ENCODE measurements at regions not wholly inside any gene's neighbourhood (a gene's known extent, or its start where the extent isn't known, plus 50 kb on each side); places are given as distances from the start of the nearest gene placed in this dataset.
A peak's percentile ranks its signal among the peaks of the same experiment; 100 is the strongest.
"Not testable (repeated sequence)": the region's sequence is repeated elsewhere in the genome, so short reads cannot be mapped to it uniquely, and the experiment has no call there.

- DNase-seq (ENCODE audit: low spot score) = no peak
These were observed 92.5 kb upstream of the HMGA2 start for GRCh38 chr12:65731771-65732170.

DNA sequence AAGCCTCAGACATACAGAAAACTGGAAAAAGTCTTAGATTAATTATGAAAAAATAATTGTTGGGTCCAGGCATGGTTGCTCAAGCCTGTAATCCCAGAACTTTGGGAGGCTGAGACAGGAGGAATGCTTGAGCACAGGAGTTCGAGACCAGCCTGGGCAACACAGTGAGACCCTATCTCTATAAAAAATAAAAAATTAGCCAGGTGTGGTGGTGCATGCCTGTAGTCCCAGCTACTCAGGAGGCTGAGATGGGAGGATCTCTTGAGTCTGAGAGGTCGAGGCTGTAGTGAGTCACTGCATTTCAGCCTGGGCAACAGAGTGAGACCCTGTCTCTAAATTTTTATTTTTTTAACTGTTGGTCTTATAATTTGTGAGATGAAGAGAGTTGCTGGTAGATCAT is 90.6 kb upstream of the HMGA2 start:
- not testable (repeated sequence) for DNase-seq (ENCODE audit: low spot score)

GRCh38 chr12:65734226-65734625 is 90.1 kb upstream of the HMGA2 start:
- DNase-seq (ENCODE audit: low spot score) = no peak

DNA sequence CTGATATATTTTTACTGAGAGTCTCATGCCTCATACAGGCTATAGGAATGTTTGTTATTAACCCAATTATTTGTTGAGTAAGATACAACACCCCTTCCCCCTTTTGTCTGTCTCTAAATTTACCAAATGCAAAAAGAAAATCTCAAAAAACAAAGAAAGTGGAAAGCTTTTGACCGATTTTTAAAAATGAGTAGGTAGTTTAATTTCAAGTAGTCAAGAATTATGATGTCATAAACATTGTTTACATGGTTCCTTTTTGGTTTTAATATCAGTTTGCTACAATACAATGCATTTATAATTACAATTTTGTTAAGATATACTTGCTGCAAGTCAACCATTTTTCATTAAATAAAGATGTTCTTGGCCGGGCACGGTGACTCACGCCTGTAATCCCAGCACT is 84.7 kb upstream of the HMGA2 start:
- no peak for DNase-seq (ENCODE audit: low spot score)

- no peak for DNase-seq (ENCODE audit: low spot score)
These were observed 83.8 kb upstream of the HMGA2 start for GRCh38 chr12:65740506-65740872.

GRCh38 chr12:65740873-65741600 is 83.2 kb upstream of the HMGA2 start:
- peak; percentile 86 for DNase-seq (ENCODE audit: low spot score)

GRCh38 chr12:65741656-65742017 is 82.6 kb upstream of the HMGA2 start:
- DNase-seq (ENCODE audit: low spot score) = peak; percentile 70

DNA sequence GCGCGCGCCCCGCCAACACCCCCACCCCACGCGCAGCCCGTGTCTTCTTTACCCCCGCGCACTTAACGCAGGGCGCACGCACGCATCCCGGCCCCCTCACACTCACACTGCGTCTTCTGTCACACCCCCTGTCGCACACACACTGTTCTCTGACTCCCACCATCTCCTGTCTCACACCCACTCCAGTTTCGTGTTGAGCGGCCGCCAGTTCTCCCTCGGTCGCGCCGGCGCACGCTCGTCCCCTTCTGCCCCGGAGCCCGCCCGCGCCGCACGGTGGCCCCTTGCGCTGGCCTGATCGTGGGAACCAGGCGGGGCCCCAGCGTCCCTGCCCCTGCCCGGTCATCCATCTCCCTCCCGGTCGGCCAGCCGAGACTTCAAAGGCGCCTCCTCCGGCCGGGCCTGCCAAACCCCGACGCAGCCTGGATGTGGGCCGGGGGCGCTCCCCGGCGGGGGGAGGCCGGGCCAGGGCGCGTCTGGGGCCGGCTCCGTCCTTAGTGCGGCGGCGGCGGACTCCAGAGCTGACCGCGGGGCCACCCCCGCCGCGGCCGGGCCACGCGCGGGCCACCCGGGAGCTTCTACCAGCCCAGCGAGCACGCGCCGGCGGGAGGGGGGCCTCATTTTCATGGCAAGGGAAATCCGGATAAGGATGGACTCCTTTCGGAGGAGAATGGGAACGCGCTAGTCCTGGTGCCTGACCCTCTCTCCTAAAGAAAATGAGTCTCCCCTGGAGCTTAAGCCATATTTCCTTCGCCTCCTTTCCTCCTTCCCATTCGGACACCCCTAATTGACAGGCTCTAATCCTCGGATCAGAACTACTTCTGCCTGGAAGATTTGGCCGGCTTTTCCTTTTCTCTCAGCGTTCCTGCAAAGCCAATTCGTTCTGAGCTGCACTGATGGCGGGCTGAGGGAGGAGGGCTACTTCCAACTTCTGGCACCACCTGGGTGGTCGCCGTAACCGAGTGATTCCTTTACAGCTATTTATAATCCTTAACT is 82.0 kb upstream of the HMGA2 start:
- DNase-seq (ENCODE audit: low spot score) = peak; percentile 81

DNA sequence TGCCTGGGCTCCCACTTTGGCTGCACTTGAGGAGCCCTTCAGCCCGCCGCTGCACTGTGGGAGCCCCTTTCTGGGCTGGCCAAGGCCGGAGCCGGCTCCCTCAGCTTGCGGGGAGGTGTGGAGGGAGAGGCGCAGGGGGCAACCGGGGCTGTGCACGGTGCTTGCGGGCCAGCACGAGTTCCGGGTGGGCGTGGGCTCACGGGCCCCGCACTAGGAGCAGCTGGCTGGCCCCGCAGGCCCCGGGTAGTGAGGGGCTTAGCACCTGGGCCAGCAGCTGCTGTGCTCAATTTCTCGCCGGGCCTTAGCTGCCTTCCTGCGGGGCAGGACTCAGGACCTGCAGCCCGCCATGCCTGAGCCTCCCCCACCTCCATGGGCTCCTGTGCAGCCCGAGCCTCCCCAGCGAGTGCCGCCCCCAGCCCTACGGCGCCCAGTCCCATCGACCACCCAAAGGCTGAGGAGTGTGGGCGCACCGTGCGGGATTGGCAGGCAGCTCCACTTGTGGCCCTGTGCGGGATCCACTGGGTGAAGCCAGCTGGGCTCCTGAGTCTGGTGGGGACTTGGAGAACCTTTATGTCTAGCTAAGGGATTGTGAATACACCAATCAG is 79.9 kb upstream of the HMGA2 start:
- not testable (repeated sequence) for DNase-seq (ENCODE audit: low spot score)

DNA sequence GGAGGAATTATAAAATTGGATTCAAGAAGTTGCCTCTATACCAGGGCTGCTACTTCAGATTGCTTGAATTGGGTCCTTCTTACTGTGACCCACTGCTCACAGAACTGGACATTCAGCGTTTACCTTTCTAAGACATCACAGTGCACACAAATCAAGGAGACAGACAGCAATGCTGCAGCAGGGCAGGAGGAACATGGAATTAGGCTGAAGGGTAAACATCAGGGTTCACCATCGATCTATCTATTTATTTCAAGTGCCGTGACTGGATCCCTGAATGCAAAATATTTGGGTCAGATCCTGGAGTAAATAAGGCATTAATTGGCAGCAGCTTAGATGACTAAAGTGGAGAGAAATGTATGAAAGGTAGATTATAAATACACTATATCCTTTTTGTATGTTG is 76.9 kb upstream of the HMGA2 start:
- no peak for DNase-seq (ENCODE audit: low spot score)

- DNase-seq (ENCODE audit: low spot score) = no peak
These were observed 76.0 kb upstream of the HMGA2 start for GRCh38 chr12:65748332-65748731.

GRCh38 chr12:65754290-65754689 is 70.0 kb upstream of the HMGA2 start:
- no peak for DNase-seq (ENCODE audit: low spot score)

- DNase-seq (ENCODE audit: low spot score) = no peak
These were observed 69.3 kb upstream of the HMGA2 start for GRCh38 chr12:65754744-65755595.

DNA sequence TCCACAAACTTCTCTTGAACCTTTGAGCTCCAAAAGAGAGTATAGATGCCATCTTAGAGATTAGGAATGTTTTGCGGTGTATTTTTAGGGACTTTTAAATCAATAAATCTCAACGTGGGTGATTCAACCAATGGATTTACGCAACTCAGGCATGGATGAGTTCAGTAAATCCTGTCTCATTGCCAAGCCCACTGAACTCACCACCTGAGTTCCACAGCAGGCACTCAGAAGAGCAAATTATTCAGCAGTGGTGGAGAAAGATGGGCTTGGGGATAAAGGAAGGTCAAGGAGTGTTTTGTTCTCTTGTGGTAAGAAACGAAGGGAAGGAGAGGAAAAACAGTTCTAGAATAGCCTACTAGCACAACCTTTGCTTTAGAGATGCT is 68.7 kb upstream of the HMGA2 start:
- no peak for DNase-seq (ENCODE audit: low spot score)

DNA sequence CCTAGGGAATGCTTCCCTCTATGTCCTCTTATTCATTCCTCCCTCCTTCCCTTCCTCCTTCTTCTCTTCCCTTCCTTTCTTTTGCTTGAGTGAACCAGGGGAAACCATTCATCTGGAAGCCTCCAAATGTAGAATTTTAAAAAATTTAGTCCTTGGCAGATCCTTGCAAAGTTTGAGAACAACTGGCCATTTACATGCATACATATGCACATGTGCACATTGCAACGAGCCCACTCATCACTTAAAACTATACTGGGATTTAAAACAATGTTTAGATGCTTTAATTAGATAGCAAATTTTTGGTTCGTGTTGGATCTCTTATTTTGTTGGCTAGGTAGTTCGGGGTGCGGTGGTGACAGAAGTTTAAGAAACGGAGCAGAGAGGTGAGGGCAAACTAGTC is 68.0 kb upstream of the HMGA2 start:
- no peak for DNase-seq (ENCODE audit: low spot score)

DNA sequence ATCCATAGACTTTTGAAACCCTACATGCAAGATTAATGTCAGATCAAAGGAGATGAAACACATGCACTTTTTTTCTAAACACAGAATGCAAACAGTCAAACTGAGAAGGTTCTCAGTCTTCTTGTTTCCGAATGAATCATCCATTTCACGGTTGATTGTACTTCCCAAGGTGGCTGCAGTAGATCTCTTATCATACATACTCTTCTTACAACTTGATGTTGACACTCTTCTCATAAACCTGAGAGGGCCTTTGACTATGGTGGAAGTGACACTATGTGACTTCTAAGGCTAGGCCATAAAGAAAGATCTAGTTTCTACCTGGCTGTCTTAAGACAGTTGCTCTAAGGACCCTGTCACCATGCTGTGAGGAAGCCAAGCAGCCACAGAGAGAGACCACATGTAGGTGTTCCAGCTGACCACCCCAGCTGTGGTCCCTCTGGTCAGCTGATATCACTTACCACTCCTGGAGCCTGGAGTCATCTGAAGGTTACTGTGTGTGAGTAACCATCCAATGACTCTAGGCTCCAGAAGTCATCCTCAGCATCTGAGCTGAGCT is 67.2 kb upstream of the HMGA2 start:
- no peak for DNase-seq (ENCODE audit: low spot score)

- no peak for DNase-seq (ENCODE audit: low spot score)
These were observed 65.9 kb upstream of the HMGA2 start for GRCh38 chr12:65758401-65758800.

- DNase-seq (ENCODE audit: low spot score) = no peak
These were observed 64.5 kb upstream of the HMGA2 start for GRCh38 chr12:65759735-65760134.

DNA sequence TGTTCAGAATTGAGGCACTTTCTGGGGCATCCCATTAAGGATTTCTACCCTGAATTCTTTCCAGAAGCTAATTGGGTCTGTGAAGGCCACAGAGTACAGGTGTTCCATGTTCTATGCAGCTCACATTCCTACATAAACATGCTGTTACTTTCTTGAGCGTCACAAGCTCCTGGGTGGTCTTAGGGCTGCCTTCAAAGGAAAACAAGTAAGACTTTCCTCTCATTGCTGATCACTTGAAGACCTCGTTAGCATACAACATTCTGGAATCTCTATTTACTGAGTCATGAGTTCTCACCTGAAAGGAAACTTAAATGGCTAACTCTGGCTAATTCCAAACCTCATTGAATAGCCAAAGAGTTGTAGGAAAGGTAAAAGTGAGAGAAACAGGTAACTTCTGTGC is 63.0 kb upstream of the HMGA2 start:
- DNase-seq (ENCODE audit: low spot score) = no peak

- DNase-seq (ENCODE audit: low spot score) = no peak
These were observed 60.0 kb upstream of the HMGA2 start for GRCh38 chr12:65764325-65764724.

DNA sequence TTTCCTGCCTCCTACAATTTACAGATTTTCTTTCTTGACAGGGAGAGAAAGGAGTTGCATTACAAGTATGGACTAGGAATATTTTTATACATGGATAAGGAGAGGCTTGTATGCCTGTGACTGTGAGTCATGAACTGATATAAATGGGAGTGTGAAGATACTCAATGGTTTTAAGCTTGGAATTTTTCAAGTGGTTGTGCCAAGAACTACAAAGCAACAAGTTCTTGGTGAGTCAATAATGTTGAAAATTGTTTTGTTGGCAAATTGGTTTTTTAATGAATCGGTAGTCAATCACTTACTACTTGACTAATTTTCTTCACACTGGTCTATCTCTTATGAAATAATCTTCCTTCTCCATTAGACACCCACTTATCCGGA is 58.9 kb upstream of the HMGA2 start:
- no peak for DNase-seq (ENCODE audit: low spot score)

DNA sequence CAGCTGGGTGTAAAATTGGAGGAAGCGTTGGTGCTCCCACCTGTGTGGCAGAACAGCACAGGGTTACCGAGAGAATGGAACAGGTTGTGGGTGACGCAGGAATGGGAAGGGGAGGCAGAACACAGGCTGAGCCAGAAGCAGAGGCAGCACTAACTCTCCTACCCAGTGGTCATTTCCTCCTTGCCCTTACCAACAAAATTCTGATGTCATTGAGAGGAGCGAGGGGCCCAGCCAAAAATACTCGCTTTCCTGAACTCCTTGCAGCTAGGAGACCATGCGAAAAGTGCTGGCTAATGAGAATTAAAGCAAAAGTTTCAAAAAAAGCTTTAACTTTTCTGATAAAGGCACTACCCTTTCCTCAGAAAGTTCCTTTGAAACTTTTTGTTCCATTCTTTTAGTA is 54.4 kb upstream of the HMGA2 start:
- no peak for DNase-seq (ENCODE audit: low spot score)

Data from D341Med (cell line).